Fibroblast of lung (primary cell): ENCODE measurements at regions not wholly inside any gene's neighbourhood (a gene's known extent, or its start where the extent isn't known, plus 50 kb on each side); places are given as distances from the start of the nearest gene placed in this dataset.

Experiments
- DNase-seq, 2 donors: peaks; one replicate each; pipeline versions ENCODE4 v3.0.0 to v3.0.0-alpha.2; 2010; ENCODE audit warnings: low read depth in 2 of 2
- H2AFZ ChIP-seq: 2 replicates; pipeline ENCODE4 v1.5.1; 2012; ENCODE audit warnings: low read length, control low read depth, inconsistent platforms
- H3K27ac ChIP-seq: 2 replicates; pipeline ENCODE4 v1.5.1; 2011; ENCODE audit warnings: low read length, control low read depth; ENCODE audit not compliant: insufficient read depth
- H3K27me3 ChIP-seq: 2 replicates; pipeline ENCODE4 v1.5.1; 2011; ENCODE audit warnings: mild to moderate bottlenecking, low read length; ENCODE audit not compliant: control insufficient read depth, insufficient read depth
- H3K36me3 ChIP-seq: 2 replicates; pipeline ENCODE4 v1.5.1; 2011; ENCODE audit warnings: low read length; ENCODE audit not compliant: control insufficient read depth, insufficient read depth
- H3K4me1 ChIP-seq: 2 replicates; pipeline ENCODE4 v1.5.1; 2011; ENCODE audit warnings: low read length; ENCODE audit not compliant: control insufficient read depth, insufficient read depth; ENCODE audit errors: extremely low read depth
- H3K4me2 ChIP-seq: 2 replicates; pipeline ENCODE4 v1.5.1; 2011; ENCODE audit warnings: low read length, control low read depth; ENCODE audit not compliant: insufficient read depth; ENCODE audit errors: extremely low read depth
- H3K4me3 ChIP-seq, 4 experiments: fragments of 200-600 bp in 1 of 4; sonication (generic) in 1 of 4; replicated peaks in 1 of 4; 2 replicates each; pipeline ENCODE4 v1.5.1; 2011 to 2016; ENCODE audit warnings: low read length in 4 of 4, low read depth in 3 of 4, mild to moderate bottlenecking in 3 of 4, control low read depth in 2 of 4, inconsistent platforms in 1 of 4, mixed read lengths in 1 of 4; ENCODE audit not compliant: insufficient read depth in 1 of 4; ENCODE audit errors: control extremely low read depth in 1 of 4
- H3K79me2 ChIP-seq: 2 replicates; pipeline ENCODE4 v1.5.1; 2012; ENCODE audit warnings: mild to moderate bottlenecking, low read length, inconsistent platforms; ENCODE audit not compliant: control insufficient read depth, insufficient read depth
- H3K9ac ChIP-seq: 2 replicates; pipeline ENCODE4 v1.5.1; 2011; ENCODE audit warnings: mild to moderate bottlenecking, low read length, control low read depth; ENCODE audit not compliant: insufficient read depth
- H3K9me3 ChIP-seq: 2 replicates; pipeline ENCODE4 v1.5.1; 2012; ENCODE audit warnings: low read depth, low read length; ENCODE audit not compliant: control insufficient read depth, insufficient read depth
- H4K20me1 ChIP-seq: 2 replicates; pipeline ENCODE4 v1.5.1; 2011; ENCODE audit warnings: low read length; ENCODE audit not compliant: control insufficient read depth, insufficient read depth; ENCODE audit errors: extremely low read depth
- EZH2 ChIP-seq: IDR thresholded peaks from 2 replicates; pipeline ENCODE4 v1.5.1; 2012; ENCODE audit warnings: low read length, control low read depth, mild to moderate bottlenecking; ENCODE audit errors: missing control alignments
- TF ChIP-seq, protein P1 (sequence below), 2 donors: IDR thresholded peaks in 1 of 2; conservative IDR thresholded peaks in 1 of 2; 1 replicate in 1 of 2; 2 replicates in 1 of 2; pipeline ENCODE4 v1.5.1; 2011 to 2012; ENCODE audit warnings: low read length in 2 of 2, control low read depth in 1 of 2, inconsistent platforms in 1 of 2, low read depth in 1 of 2, mild to moderate bottlenecking in 1 of 2

DNA sequence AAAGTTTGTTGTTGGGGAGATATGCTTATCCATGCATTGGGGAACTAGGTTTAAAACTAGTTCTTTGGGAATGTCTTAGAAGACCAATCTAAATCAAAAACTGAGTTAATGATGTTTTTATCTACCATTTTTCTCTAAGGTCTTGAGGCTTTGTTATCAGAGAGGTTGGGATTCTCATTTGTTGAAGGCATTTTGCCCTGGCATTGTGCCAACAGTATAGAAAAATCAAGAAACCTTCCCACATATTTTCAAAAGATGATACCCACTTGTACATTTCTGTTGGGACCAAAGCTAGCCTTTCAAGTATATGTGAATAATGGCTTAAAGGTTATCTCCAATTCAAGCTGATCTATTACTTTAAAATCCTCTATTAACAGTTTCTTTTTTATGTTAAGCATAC, 419.8 kb upstream of the KIF2A start:
- Histone ChIP-seq H3K27ac (no peak overlapping the region), H3K27me3 (no peaks in the 10 kb centered on the region), H3K9ac (no peak overlapping the region), H3K4me2 (no peak overlapping the region), H3K4me3 (no peak overlapping the region), H3K79me2 (no peaks in the 10 kb centered on the region), H3K4me1 (no peaks in the 10 kb centered on the region), H2AFZ (no peak overlapping the region), H4K20me1 (no peaks in the 10 kb centered on the region), H3K36me3 (no peaks in the 10 kb centered on the region), H3K9me3 (no peaks in the 10 kb centered on the region)
- DNase-seq: no peak
- no peak for TF ChIP-seq EZH2
- TF ChIP-seq, protein P1, sequence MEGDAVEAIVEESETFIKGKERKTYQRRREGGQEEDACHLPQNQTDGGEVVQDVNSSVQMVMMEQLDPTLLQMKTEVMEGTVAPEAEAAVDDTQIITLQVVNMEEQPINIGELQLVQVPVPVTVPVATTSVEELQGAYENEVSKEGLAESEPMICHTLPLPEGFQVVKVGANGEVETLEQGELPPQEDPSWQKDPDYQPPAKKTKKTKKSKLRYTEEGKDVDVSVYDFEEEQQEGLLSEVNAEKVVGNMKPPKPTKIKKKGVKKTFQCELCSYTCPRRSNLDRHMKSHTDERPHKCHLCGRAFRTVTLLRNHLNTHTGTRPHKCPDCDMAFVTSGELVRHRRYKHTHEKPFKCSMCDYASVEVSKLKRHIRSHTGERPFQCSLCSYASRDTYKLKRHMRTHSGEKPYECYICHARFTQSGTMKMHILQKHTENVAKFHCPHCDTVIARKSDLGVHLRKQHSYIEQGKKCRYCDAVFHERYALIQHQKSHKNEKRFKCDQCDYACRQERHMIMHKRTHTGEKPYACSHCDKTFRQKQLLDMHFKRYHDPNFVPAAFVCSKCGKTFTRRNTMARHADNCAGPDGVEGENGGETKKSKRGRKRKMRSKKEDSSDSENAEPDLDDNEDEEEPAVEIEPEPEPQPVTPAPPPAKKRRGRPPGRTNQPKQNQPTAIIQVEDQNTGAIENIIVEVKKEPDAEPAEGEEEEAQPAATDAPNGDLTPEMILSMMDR (conservative IDR thresholded peaks at IDR 0.05 in 1 of 2, IDR thresholded peaks at IDR 0.05 in 1 of 2; ENCODE audit: low read depth in 1 of 2, low read length in 2 of 2): no peak

DNA sequence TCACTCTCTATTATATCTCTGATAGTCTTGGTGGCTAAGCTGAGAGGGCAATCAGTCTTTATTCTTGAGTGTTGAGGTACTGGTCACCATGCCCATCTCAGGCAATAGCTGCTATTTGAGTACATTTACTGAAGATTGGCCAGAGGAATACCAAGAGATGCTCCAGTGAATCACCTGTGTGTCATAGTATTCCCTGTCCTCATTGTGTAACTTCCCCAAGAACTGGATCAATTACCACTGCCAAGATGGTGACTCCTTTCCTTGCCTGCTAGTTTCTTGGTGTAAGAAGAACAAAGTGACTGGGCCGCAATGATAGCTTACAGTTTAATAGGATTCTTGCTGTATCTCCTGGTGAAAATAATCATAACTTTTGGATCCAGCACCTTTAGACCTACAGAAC, 418.7 kb upstream of the KIF2A start:
- Histone ChIP-seq H3K36me3 (no peaks in the 10 kb centered on the region), H3K4me3 (no peak overlapping the region), H3K4me1 (no peaks in the 10 kb centered on the region), H3K27ac (no peak overlapping the region), H3K9me3 (no peaks in the 10 kb centered on the region), H3K79me2 (no peaks in the 10 kb centered on the region), H3K4me2 (no peak overlapping the region), H3K9ac (no peak overlapping the region), H4K20me1 (no peaks in the 10 kb centered on the region), H3K27me3 (no peaks in the 10 kb centered on the region), H2AFZ (no peak overlapping the region)
- TF ChIP-seq EZH2: no peak
- TF ChIP-seq, protein P1 (conservative IDR thresholded peaks at IDR 0.05 in 1 of 2, IDR thresholded peaks at IDR 0.05 in 1 of 2; ENCODE audit: low read depth in 1 of 2, low read length in 2 of 2): no peak
- DNase-seq: no peak

DNA sequence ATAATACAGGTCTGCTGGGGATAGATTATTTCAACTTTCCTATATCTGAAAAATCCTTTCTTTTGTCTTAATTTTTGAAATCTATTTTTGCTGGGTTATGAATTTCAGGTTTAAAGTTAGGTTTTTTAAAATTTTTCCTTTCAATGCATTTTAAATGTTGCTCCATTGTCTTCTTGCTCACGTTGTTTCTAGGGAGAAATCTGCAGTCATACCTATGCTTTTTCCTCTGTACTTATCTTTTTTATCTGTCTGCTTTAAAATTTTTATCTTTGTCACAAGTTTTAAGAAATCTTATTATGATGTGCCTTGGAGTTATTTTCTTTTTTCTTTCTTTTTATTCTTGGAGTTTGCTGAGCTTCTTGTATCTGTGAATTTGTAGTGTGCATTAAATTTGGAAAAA, 412.0 kb upstream of the KIF2A start:
- Histone ChIP-seq H3K4me3 (no peak overlapping the region), H3K9me3 (no peaks in the 10 kb centered on the region), H3K9ac (no peak overlapping the region), H2AFZ (no peak overlapping the region), H3K27me3 (no peaks in the 10 kb centered on the region), H3K79me2 (no peaks in the 10 kb centered on the region), H4K20me1 (no peaks in the 10 kb centered on the region), H3K36me3 (no peaks in the 10 kb centered on the region), H3K4me2 (no peak overlapping the region), H3K4me1 (no peaks in the 10 kb centered on the region), H3K27ac (no peak overlapping the region)
- TF ChIP-seq, protein P1 (conservative IDR thresholded peaks at IDR 0.05 in 1 of 2, IDR thresholded peaks at IDR 0.05 in 1 of 2; ENCODE audit: low read depth in 1 of 2, low read length in 2 of 2): no peak
- TF ChIP-seq EZH2: no peak
- no peak for DNase-seq
